Smooth muscle cell (in vitro differentiated cells): ENCODE measurements at regions not wholly inside any gene's neighbourhood (a gene's known extent, or its start where the extent isn't known, plus 50 kb on each side); places are given as distances from the start of the nearest gene placed in this dataset.

Experiments
- DNase-seq: peaks from one replicate; lab custom pipeline; 2025; ENCODE audit not compliant: unreplicated experiment; lab: John Stamatoyannopoulos, UW
- H2AFZ ChIP-seq: fragments of 200-600 bp; sonication (generic); 2 replicates; pipeline ENCODE4 v1.6.0; 2016; ENCODE audit warnings: antibody characterized with exemption, low read depth, mild to moderate bottlenecking
- H3F3A ChIP-seq: fragments of 200-600 bp; sonication (generic); 2 replicates; pipeline ENCODE4 v1.6.0; 2017; ENCODE audit warnings: antibody characterized with exemption, low read depth
- H3K27ac ChIP-seq: fragments of 200-600 bp; sonication (generic); 2 replicates; pipeline ENCODE4 v1.5.1; 2016; ENCODE audit warnings: low read depth, mild to moderate bottlenecking
- H3K27me3 ChIP-seq: fragments of 200-600 bp; sonication (generic); 2 replicates; pipeline ENCODE4 v1.6.1; 2016; ENCODE audit warnings: low read depth, mild to moderate bottlenecking
- H3K36me3 ChIP-seq: fragments of 200-600 bp; sonication (generic); 2 replicates; pipeline ENCODE4 v1.5.1; 2016; ENCODE audit warnings: low read depth
- H3K4me1 ChIP-seq: fragments of 200-600 bp; sonication (generic); 2 replicates; pipeline ENCODE4 v1.5.1; 2016; ENCODE audit warnings: low read depth
- H3K4me2 ChIP-seq: fragments of 200-600 bp; sonication (generic); 2 replicates; pipeline ENCODE4 v1.6.0; 2016; ENCODE audit warnings: mild to moderate bottlenecking
- H3K4me3 ChIP-seq: fragments of 200-600 bp; sonication (generic); 2 replicates; pipeline ENCODE4 v1.5.1; 2016; ENCODE audit warnings: mild to moderate bottlenecking
- H3K79me2 ChIP-seq: fragments of 200-600 bp; sonication (generic); 2 replicates; pipeline ENCODE4 v1.6.0; 2016; ENCODE audit warnings: low read depth, mild to moderate bottlenecking
- H3K9ac ChIP-seq: fragments of 200-600 bp; sonication (generic); 2 replicates; pipeline ENCODE4 v1.6.0; 2016; ENCODE audit warnings: low read depth
- H3K9me3 ChIP-seq: fragments of 200-600 bp; sonication (generic); replicated peaks from 2 replicates; pipeline ENCODE4 v1.5.1; 2016; ENCODE audit warnings: low read depth
- H4K20me1 ChIP-seq: fragments of 200-600 bp; sonication (generic); 2 replicates; pipeline ENCODE4 v1.6.0; 2016; ENCODE audit warnings: low read depth
- WGBS: methylation state at CpG from one replicate; pipeline ENCODE4 v1.1.7; 2016; ENCODE audit warnings: low lambda C conversion rate; 5-methylcytosine and 5-hydroxymethylcytosine counted together
- TF ChIP-seq, protein P1 (sequence below): fragments of 200-600 bp; sonication (generic); IDR thresholded peaks from 2 replicates; pipeline ENCODE4 v1.5.1; 2017; ENCODE audit warnings: borderline replicate concordance, mild to moderate bottlenecking, antibody characterized with exemption; ENCODE audit not compliant: insufficient read depth, poor library complexity, severe bottlenecking

DNA sequence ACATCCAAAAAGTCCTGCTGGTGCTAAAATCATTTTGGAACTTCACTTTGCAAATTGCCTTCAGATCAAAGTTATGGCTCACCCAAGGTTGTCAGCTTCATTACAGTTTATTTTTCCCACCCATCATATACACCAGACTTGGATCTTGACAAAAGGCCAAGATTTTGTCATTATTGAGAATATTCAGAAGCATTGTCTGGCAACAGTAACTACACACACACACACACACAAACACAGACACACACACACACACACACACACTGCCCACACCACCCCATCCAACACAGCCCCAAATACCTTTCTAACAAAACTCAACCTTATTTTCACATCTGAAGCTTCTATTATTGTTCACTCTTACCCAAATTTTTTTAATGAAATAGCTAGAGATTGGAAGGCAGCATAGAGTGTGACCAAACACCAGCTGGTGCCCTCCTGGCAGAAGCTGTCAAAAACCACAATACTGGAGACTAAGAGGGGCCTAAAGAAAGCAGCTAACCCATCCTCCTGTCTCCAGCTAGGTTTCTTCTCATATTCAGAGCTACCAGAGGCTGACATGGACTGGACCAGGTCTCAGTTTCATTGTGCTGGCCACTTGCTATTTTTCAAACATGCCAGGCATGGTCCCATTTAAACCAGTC is 139.1 kb upstream of the ZC3H11B start:
- DNase-seq, result no peak
- H4K20me1 ChIP-seq, result no peaks in the 10 kb centered on the region
- H3F3A ChIP-seq, result no peaks in the 10 kb centered on the region
- H3K4me1 ChIP-seq, result no peaks in the 10 kb centered on the region
- no peaks in the 10 kb centered on the region for H3K36me3 ChIP-seq
- no peaks in the 10 kb centered on the region for H3K9me3 ChIP-seq
- no peak overlapping the region for H2AFZ ChIP-seq
- no peak overlapping the region for H3K27ac ChIP-seq
- TF ChIP-seq, protein P1, sequence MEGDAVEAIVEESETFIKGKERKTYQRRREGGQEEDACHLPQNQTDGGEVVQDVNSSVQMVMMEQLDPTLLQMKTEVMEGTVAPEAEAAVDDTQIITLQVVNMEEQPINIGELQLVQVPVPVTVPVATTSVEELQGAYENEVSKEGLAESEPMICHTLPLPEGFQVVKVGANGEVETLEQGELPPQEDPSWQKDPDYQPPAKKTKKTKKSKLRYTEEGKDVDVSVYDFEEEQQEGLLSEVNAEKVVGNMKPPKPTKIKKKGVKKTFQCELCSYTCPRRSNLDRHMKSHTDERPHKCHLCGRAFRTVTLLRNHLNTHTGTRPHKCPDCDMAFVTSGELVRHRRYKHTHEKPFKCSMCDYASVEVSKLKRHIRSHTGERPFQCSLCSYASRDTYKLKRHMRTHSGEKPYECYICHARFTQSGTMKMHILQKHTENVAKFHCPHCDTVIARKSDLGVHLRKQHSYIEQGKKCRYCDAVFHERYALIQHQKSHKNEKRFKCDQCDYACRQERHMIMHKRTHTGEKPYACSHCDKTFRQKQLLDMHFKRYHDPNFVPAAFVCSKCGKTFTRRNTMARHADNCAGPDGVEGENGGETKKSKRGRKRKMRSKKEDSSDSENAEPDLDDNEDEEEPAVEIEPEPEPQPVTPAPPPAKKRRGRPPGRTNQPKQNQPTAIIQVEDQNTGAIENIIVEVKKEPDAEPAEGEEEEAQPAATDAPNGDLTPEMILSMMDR, result no peak
- H3K79me2 ChIP-seq, result no peaks in the 10 kb centered on the region
- no peak overlapping the region for H3K4me2 ChIP-seq
- H3K9ac ChIP-seq, result no peak overlapping the region
- H3K4me3 ChIP-seq, result no peak overlapping the region
- H3K27me3 ChIP-seq, result no peaks in the 10 kb centered on the region

DNA sequence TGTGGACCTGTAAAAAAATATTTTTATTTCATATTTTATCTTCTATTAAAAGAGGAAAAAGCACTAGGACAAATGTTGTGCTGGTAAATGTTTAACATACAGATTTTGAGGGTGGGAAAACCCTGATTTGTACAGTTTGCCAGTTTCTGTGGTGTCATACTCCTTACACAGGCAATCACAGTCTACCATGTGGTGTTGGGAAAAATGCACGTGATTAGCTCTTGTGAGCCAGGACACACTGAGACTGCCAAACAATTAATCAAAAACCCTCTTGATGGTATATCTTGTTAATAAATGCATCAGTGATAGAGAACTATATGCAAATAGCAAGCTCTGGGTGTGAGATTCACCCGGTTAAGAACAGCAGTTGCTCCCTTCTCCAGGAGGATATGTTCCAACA is 136.5 kb upstream of the ZC3H11B start:
- H2AFZ ChIP-seq, result no peak overlapping the region
- no peaks in the 10 kb centered on the region for H3K79me2 ChIP-seq
- no peaks in the 10 kb centered on the region for H4K20me1 ChIP-seq
- H3K27ac ChIP-seq, result no peak overlapping the region
- H3K4me3 ChIP-seq, result no peak overlapping the region
- H3F3A ChIP-seq, result no peaks in the 10 kb centered on the region
- no peaks in the 10 kb centered on the region for H3K9me3 ChIP-seq
- no peak overlapping the region for H3K9ac ChIP-seq
- no peaks in the 10 kb centered on the region for H3K27me3 ChIP-seq
- TF ChIP-seq, protein P1, result no peak
- DNase-seq, result no peak
- no peaks in the 10 kb centered on the region for H3K36me3 ChIP-seq
- H3K4me1 ChIP-seq, result no peaks in the 10 kb centered on the region
- no peak overlapping the region for H3K4me2 ChIP-seq
- WGBS, result 46% methylated on average over 2 of the region's 2 CpGs

DNA sequence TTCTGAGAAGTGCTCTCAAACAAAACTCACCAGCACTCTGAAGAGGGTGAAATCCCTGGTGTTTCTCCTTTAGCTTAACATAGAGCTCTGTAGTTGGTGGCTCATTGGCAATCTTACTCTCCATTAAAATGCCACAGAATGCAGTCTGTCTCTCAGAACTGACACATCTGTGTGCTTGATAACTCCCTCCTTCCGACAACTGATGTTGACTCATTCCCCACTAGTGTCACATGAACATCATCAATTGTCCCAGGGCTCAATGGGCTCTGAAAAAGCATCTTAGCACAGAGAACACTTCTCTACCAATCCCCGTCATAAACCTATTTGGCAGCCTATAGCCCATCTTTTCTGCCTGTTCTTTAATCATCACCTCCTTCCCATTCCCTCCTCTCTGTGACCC is 133.2 kb upstream of the ZC3H11B start:
- H3K9ac ChIP-seq, result no peak overlapping the region
- TF ChIP-seq, protein P1, result no peak
- H3F3A ChIP-seq, result no peaks in the 10 kb centered on the region
- WGBS, result 57% methylated on average over 2 of the region's 2 CpGs
- no peaks in the 10 kb centered on the region for H3K4me1 ChIP-seq
- DNase-seq, result no peak
- no peak overlapping the region for H3K27ac ChIP-seq
- H3K4me3 ChIP-seq, result no peak overlapping the region
- no peaks in the 10 kb centered on the region for H4K20me1 ChIP-seq
- H3K36me3 ChIP-seq, result no peaks in the 10 kb centered on the region
- no peaks in the 10 kb centered on the region for H3K27me3 ChIP-seq
- no peak overlapping the region for H3K4me2 ChIP-seq
- H3K79me2 ChIP-seq, result no peaks in the 10 kb centered on the region
- H2AFZ ChIP-seq, result no peak overlapping the region
- no peaks in the 10 kb centered on the region for H3K9me3 ChIP-seq
